ENCODE measurements at regions not wholly inside any gene's neighbourhood (a gene's known extent, or its start where the extent isn't known, plus 50 kb on each side); places are given as distances from the start of the nearest gene placed in this dataset.

- no peaks in the 10 kb centered on the region for H4K20me1 ChIP-seq (ENCODE audit: control insufficient read depth, extremely low read depth, insufficient read depth, low read length)
- H3K9me1 ChIP-seq (ENCODE audit: control insufficient read depth, extremely low read depth, insufficient read depth, low read length), result no peaks in the 10 kb centered on the region
- no peak overlapping the region for H3K9ac ChIP-seq (ENCODE audit: control insufficient read depth, extremely low read depth, insufficient read depth, low read length)
- H2AFZ ChIP-seq (ENCODE audit: control insufficient read depth, low read length), result no peak overlapping the region
- FAIRE-seq (no peak), DNase-seq (ENCODE audit: low read depth, low spot score) (no peak)
- peaks cover 8% of the 10 kb centered on the region for H3K9me3 ChIP-seq (ENCODE audit: control insufficient read depth, low read depth, low read length)
- no peak overlapping the region for H3K27ac ChIP-seq (ENCODE audit: control insufficient read depth, insufficient read depth, low read length)
- no peaks in the 10 kb centered on the region for H3K4me1 ChIP-seq (ENCODE audit: control insufficient read depth, extremely low read depth, insufficient read depth, low read length)
- H3K4me3 ChIP-seq (ENCODE audit: control insufficient read depth in 2 of 3, extremely low read depth in 1 of 3, insufficient read depth in 2 of 3, low read depth in 1 of 3, low read length in 3 of 3), result no peak overlapping the region
- TF ChIP-seq EZH2 (IDR thresholded peaks at IDR 0.05; ENCODE audit: low read length), result no peak
- TF ChIP-seq CTCF (optimal IDR thresholded peaks at IDR 0.05 in 1 of 3, IDR thresholded peaks at IDR 0.05 in 1 of 3, conservative IDR thresholded peaks at IDR 0.05 in 1 of 3; ENCODE audit: extremely low read depth in 1 of 3, insufficient read depth in 2 of 3, low read length in 3 of 3), result no peak
- no peaks in the 10 kb centered on the region for H3K79me2 ChIP-seq (ENCODE audit: control insufficient read depth, insufficient read depth, low read length)
- no peaks in the 10 kb centered on the region for H3K27me3 ChIP-seq (ENCODE audit: control insufficient read depth, extremely low read depth, insufficient read depth, low read length)
- no peak overlapping the region for H3K4me2 ChIP-seq (ENCODE audit: control insufficient read depth, extremely low read depth, insufficient read depth, low read depth, low read length)
- dilution Hi-C loops (cut with MboI; ENCODE audit: extremely low pct_ligation_motif_present, low sequenced_read_pairs), result no loop called here
- no peaks in the 10 kb centered on the region for H3K36me3 ChIP-seq (ENCODE audit: control insufficient read depth in 2 of 2, extremely low read depth in 1 of 2, insufficient read depth in 2 of 2, low read length in 2 of 2)
Measured at GRCh38 chr7:145718129-145718528, 398.5 kb upstream of the CNTNAP2 start.

DNA sequence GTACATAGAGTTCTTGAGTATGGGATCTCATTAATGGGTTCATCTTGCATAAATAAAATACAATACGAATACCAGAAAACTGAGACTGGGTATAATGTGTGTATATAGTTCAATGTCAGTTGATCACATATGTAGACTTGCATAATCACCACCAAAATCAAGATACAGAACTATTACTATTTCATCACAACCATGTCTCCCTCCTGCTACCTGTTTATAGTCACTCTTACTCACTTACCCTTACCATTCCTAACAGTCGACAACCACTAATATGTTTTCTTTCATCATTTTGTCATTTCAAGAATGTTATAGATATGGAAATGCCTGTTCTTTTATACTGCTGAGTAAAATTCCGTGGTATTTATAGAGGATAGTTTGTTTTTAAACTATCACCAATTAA lies 416.1 kb upstream of the CNTNAP2 start:
- no peak overlapping the region for H3K9ac ChIP-seq (ENCODE audit: control insufficient read depth, extremely low read depth, insufficient read depth, low read length)
- no peaks in the 10 kb centered on the region for H3K9me3 ChIP-seq (ENCODE audit: control insufficient read depth, low read depth, low read length)
- H2AFZ ChIP-seq (ENCODE audit: control insufficient read depth, low read length), result no peak overlapping the region
- H3K27me3 ChIP-seq (ENCODE audit: control insufficient read depth, extremely low read depth, insufficient read depth, low read length), result no peaks in the 10 kb centered on the region
- no peaks in the 10 kb centered on the region for H3K36me3 ChIP-seq (ENCODE audit: control insufficient read depth in 2 of 2, extremely low read depth in 1 of 2, insufficient read depth in 2 of 2, low read length in 2 of 2)
- H4K20me1 ChIP-seq (ENCODE audit: control insufficient read depth, extremely low read depth, insufficient read depth, low read length), result no peaks in the 10 kb centered on the region
- FAIRE-seq, result no peak
- H3K4me2 ChIP-seq (ENCODE audit: control insufficient read depth, extremely low read depth, insufficient read depth, low read depth, low read length), result no peak overlapping the region
- H3K27ac ChIP-seq (ENCODE audit: control insufficient read depth, insufficient read depth, low read length), result no peak overlapping the region
- dilution Hi-C loops (cut with MboI; ENCODE audit: extremely low pct_ligation_motif_present, low sequenced_read_pairs), result no loop called here
- no peaks in the 10 kb centered on the region for H3K79me2 ChIP-seq (ENCODE audit: control insufficient read depth, insufficient read depth, low read length)
- no peak for TF ChIP-seq CTCF (optimal IDR thresholded peaks at IDR 0.05 in 1 of 3, IDR thresholded peaks at IDR 0.05 in 1 of 3, conservative IDR thresholded peaks at IDR 0.05 in 1 of 3; ENCODE audit: extremely low read depth in 1 of 3, insufficient read depth in 2 of 3, low read length in 3 of 3)
- TF ChIP-seq EZH2 (IDR thresholded peaks at IDR 0.05; ENCODE audit: low read length), result no peak
- DNase-seq (ENCODE audit: low read depth, low spot score), result no peak
- H3K4me3 ChIP-seq (ENCODE audit: control insufficient read depth in 2 of 3, extremely low read depth in 1 of 3, insufficient read depth in 2 of 3, low read depth in 1 of 3, low read length in 3 of 3), result no peak overlapping the region
- H3K9me1 ChIP-seq (ENCODE audit: control insufficient read depth, extremely low read depth, insufficient read depth, low read length), result no peaks in the 10 kb centered on the region
- no peaks in the 10 kb centered on the region for H3K4me1 ChIP-seq (ENCODE audit: control insufficient read depth, extremely low read depth, insufficient read depth, low read length)

Measured in keratinocyte (primary cell).